ENCODE measurements at regions not wholly inside any gene's neighbourhood (a gene's known extent, or its start where the extent isn't known, plus 50 kb on each side); places are given as distances from the start of the nearest gene placed in this dataset.

DNA sequence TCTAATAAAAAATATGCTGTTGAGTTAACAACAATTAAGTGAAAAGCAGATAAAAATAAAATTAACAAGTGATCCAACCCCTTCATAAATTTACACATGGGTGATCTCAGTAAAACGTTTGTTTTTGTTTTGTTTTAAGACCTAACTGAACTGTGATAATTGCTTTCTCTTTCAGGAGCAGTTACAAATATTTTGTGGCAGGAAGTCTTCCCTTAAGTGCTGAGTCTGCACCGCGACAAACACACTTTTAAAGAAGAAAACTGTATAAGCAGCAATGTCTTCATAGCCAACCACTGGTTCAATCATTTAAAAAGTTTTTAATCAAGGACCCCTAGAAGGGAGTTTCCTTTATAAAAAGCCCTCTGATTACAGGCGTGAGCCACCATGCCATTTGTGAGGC is 53.7 kb upstream of the NFKB1 start:
- DNase-seq (no peak), ATAC-seq (ENCODE audit: low read depth) (no peak)
- no peak overlapping the region for H3K4me2 ChIP-seq (ENCODE audit: low read depth, low read length)
- no peak overlapping the region for H2BK120ac ChIP-seq (ENCODE audit: low read depth, low read length)
- dilution Hi-C loops (cut with HindIII; ENCODE audit: low sequenced_read_pairs, unreplicated experiment) (no loop called here), in situ Hi-C loops (cut with MboI; ENCODE audit: low sequenced_read_pairs) (loop anchor here (5.0 to 10.0 kb wide), 3 partner anchors 157 to 647 kb away; partner anchors contain the start of genes BDH2 and SLC9B1), intact Hi-C loops (cut with micrococcal nuclease) (no loop called here)
- no peak overlapping the region for H2AK5ac ChIP-seq (ENCODE audit: low read depth, low read length)
- H4K5ac ChIP-seq (ENCODE audit: low read depth, low read length), result no peak overlapping the region
- no peak overlapping the region for H2BK20ac ChIP-seq (ENCODE audit: low read depth, low read length)
- H2BK15ac ChIP-seq (ENCODE audit: low read depth, low read length), result no peak overlapping the region
- no peak overlapping the region for H2AFZ ChIP-seq (replicated peaks; ENCODE audit: low read length, poor library complexity)
- H3K27me3 ChIP-seq (ENCODE audit: control insufficient read depth, insufficient read depth, low read length), result no peaks in the 10 kb centered on the region
- H3K79me1 ChIP-seq (ENCODE audit: low read depth in 1 of 2, low read length in 2 of 2), result no peaks in the 10 kb centered on the region
- no peaks in the 10 kb centered on the region for H4K20me1 ChIP-seq (ENCODE audit: insufficient read depth, low read length)
- CTCF ChIA-PET, result interaction anchor here (1.0 kb wide), 1 partner anchor 173 kb away, joined by 3 read pairs; no protein-coding TSS in a partner anchor
- H3K56ac ChIP-seq (ENCODE audit: extremely low read depth, insufficient read depth, low read length), result no peak overlapping the region
- H3K4me3 ChIP-seq (ENCODE audit: insufficient read depth, low read depth, low read length), result no peak overlapping the region
- no CpG with 5 or more reads among the region's 4 CpGs for WGBS, 2 experiments (ENCODE audit: extremely low coverage in 2 of 2, insufficient read length in 1 of 2)
- H3K9me1 ChIP-seq (ENCODE audit: insufficient read depth, low read length), result no peaks in the 10 kb centered on the region
- H3K9ac ChIP-seq (ENCODE audit: low read depth, low read length), result no peak overlapping the region
- no peaks in the 10 kb centered on the region for H3K36me3 ChIP-seq (ENCODE audit: control insufficient read depth, insufficient read depth, low read length)
- no peak overlapping the region for H3K23ac ChIP-seq (ENCODE audit: low read depth, low read length)
- no peak overlapping the region for H3K14ac ChIP-seq (replicated peaks; ENCODE audit: low read depth, low read length)
- TF ChIP-seq FOS (IDR thresholded peaks at IDR 0.05; ENCODE audit: low read depth, low read length) (no peak), MXI1 (IDR thresholded peaks at IDR 0.05; ENCODE audit: borderline replicate concordance, low read depth, low read length) (no peak), MAZ (IDR thresholded peaks at IDR 0.05; ENCODE audit: borderline replicate concordance, low read depth, low read length) (no peak), RAD21 (IDR thresholded peaks at IDR 0.05; ENCODE audit: low read length) (no peak), NFE2L2 (IDR thresholded peaks at IDR 0.05; ENCODE audit: low read depth, low read length) (no peak), POLR2A (IDR thresholded peaks at IDR 0.05; ENCODE audit: low read depth, low read length) (no peak), CEBPB (IDR thresholded peaks at IDR 0.05; ENCODE audit: low read depth, low read length) (no peak)
- BruUV-seq (replicated peaks), result no TSS peak
- no peak overlapping the region for H4K91ac ChIP-seq (ENCODE audit: insufficient read depth, low read depth, low read length)
- no peak overlapping the region for H2AK9ac ChIP-seq (replicated peaks; ENCODE audit: low read depth, low read length, poor library complexity)
- POLR2A ChIA-PET (ENCODE audit: unreplicated experiment), result no interaction called here
- no peaks in the 10 kb centered on the region for H3K9me3 ChIP-seq (ENCODE audit: control insufficient read depth, insufficient read depth, low read length)
- no peak overlapping the region for H3K4ac ChIP-seq (ENCODE audit: low read depth, low read length)
- no peak overlapping the region for H3K27ac ChIP-seq (ENCODE audit: insufficient read depth, low read length)
- H4K8ac ChIP-seq (ENCODE audit: low read depth in 2 of 2, low read length in 2 of 2), result no peak overlapping the region
- no peak overlapping the region for H3K18ac ChIP-seq (ENCODE audit: low read depth, low read length)
- H2BK5ac ChIP-seq (ENCODE audit: low read depth, low read length, poor library complexity, severe bottlenecking), result no peak overlapping the region
- no peaks in the 10 kb centered on the region for H3K4me1 ChIP-seq (ENCODE audit: control insufficient read depth, insufficient read depth, low read length)

Measured in IMR-90 (cell line).